HG03469 (cell line): ENCODE measurements at regions not wholly inside any gene's neighbourhood (a gene's known extent, or its start where the extent isn't known, plus 50 kb on each side); places are given as distances from the start of the nearest gene placed in this dataset.
"Not testable (repeated sequence)": the region's sequence is repeated elsewhere in the genome, so short reads cannot be mapped to it uniquely, and the experiment has no call there.

Experiments used
- ATAC-seq: cut with Tn5 transposase; IDR thresholded peaks from one replicate; pipeline ENCODE4 v1.9.1; 2021; ENCODE audit warnings: mild to moderate bottlenecking, moderate library complexity, moderate number of reproducible peaks; ENCODE audit not compliant: unreplicated experiment

DNA sequence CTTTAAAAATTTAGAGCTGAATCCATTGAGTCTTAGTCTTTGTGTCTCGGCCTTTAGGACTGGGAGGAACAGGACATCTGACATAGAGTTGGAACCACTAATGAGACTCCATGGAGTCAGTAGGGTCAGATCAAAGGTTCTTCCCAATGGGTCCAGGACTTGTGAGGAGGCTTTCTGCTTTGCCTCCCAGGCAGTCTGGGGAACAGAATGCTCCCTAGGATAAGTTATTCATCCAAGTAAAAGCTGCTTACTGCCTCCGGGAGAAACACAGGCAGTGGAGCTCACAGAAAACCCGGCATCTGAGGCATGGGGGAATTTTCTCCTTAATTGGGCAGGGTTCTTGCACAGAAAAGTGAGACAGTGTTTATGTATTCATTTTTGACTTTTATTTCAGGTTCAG is 216.4 kb downstream of the SEC23IP start:
- ATAC-seq = no peak

DNA sequence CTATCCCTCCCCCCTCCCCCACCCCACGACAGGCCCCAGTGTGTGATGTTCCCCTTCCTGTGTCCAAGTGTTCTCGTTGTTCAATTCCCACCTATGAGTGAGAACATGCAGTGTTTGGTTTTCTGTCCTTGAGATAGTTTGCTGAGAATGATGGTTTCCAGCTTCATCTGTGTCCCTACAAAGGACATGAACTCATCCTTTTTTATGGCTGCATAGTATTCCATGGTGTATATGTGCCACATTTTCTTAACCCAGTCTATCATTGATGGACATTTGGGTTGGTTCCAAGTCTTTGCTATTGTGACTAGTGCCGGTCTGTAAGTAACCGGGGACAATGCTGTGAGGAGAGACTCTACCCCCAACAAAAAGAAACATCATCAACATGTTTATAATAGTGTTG is 217.2 kb downstream of the SEC23IP start:
- not testable (repeated sequence) for ATAC-seq

- ATAC-seq = no peak
Measured at GRCh38 chr10:120110196-120110595, 217.7 kb downstream of the SEC23IP start.

GRCh38 chr10:120111628-120112027 is 219.1 kb downstream of the SEC23IP start:
- ATAC-seq = no peak

- no peak for ATAC-seq
Measured at GRCh38 chr10:120112809-120113208, 220.3 kb downstream of the SEC23IP start.

DNA sequence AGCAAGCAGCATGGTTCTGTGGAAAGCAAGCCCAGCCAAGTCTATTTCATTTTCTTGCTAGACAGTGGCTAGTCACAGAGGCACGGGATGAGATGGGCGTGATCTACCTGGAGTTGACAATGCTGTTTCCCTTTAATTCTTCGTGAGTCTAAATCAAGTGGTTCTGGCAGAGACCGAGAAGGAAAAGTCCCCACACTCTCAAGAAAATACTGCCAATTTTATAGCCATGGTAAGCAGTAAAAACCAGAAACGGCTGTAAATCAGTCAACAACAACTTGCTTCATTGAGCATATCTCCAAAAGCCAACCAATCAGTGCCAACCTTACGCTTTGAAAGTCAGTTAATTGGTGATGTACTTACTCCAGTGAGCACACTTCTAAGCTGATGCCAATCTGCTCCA is 223.4 kb downstream of the SEC23IP start:
- no peak for ATAC-seq

DNA sequence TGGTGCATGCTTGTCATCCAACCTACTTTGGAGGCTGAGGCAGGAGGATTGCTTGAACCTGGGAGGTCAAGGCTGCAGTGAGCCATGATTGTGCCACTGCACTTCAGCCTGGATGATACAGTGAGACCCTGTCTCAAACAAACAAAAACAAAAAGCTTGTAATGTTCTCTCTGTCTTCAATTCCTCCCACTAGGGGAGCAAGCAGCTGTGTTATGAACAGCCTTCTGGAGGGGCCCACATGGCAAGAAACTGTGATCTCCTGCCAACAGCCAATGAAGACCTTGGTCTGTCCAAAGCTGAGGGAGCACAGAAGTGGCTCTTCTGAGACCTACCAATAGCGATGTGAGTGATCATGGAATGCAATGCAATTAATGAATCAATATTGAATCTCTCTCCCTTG is 229.2 kb downstream of the SEC23IP start:
- no peak for ATAC-seq

DNA sequence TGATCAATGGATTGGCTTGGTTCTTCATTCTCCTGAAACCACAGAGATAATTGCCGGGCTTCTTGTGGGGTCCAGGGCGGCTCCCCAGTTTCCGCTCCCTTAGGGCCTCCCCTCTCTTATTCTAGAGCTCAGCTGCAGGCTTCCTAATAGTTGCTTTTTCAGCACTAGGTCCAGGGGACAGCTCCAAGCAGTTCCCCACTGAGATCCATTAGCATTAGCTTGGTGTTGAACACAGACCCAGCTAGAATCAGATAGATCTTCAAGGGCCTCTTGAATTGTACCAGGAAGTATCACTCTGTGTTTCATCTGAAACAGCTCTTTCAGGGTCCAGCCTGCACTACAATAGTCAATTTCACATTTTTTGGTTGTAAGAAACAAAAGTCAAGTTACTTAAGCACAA is 238.7 kb downstream of the SEC23IP start:
- ATAC-seq = no peak

DNA sequence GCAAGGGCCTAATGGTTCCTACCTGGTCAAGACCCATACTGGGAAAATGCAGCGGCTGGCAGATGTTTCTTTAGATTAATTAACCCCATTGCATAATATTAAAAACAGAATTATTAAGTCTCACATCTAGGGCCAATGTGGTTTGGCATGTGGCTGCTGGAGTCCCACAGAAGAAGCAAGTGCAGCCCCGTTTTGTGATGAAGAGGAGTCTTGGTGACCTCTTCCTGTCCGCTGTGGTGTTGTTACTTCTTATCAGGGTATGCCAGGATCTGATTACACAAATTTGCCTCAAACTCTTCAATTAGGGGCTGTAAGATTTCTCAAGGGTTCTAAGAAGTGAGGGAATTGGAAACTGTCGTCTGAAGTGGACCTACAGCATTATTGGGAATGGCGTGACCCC is 240.3 kb downstream of the SEC23IP start:
- ATAC-seq = no peak

DNA sequence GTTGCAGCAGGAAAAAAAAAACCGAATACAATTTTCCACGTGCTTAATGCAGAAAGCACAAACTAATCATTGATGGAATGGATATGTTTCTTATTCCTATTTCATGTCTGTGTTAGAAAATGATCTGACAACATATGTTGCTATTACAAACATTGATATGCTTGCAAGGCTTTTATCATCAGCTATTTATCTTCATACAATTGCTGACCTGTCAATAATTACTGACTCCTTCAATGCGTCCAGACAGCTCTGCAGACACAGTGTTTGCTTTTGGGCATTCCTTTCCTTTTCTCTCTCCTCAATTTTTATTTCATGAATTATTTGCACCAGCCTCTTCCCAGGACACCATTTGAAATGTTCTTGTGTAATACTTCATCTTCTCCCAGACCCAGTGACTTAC is 246.2 kb downstream of the SEC23IP start:
- no peak for ATAC-seq

DNA sequence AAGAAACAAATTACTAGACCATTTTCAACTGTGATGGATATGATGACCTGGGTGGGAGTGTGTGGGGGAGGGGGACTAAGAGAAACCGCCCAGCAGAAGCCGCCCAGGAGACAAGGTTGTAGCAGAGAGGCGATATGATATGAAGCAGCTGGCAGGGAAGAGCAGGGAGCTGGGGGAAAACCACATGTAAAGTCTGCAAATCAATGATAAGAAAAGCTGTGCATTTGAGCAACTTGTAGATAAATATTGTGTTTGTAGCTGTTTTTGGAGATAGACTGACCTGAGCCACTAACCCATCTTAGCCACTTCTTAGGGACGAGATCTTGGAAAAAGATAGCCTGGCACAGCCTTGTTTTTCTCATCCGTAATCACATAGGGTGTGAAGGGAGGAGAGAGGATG is 252.6 kb downstream of the SEC23IP start:
- no peak for ATAC-seq

DNA sequence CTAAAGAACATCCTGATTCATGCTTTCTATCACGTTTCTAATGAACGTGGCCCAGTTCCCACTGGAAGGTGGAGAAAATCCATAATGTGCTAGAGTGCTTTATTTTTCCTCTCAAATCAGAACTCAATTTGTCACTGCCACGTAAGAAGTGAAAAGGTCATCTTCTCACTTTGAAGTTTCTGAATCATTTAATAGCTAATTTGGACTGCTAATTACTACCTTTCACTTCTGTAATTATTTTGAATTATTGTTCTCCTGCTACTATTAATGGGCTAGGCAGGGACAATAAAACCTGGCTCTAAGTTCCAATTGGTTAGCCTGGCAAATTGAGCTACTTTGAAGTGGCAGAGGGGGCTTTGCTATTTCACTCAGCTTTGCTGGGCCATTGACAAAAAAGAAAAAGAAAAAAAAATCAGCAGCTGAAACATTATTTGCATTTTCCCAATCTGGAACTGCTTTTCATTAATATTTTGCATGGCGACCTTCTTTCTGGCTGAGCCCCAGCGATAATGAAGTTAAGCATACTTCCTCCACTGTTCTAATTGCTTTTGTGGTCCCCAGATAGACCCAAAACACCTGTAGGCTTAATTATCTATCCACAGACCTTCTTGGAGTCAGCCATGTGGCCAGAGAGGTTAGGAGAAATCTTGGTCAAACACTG is 264.2 kb downstream of the SEC23IP start:
- ATAC-seq = no peak

GRCh38 chr10:120161111-120161510 is 268.6 kb downstream of the SEC23IP start:
- no peak for ATAC-seq

DNA sequence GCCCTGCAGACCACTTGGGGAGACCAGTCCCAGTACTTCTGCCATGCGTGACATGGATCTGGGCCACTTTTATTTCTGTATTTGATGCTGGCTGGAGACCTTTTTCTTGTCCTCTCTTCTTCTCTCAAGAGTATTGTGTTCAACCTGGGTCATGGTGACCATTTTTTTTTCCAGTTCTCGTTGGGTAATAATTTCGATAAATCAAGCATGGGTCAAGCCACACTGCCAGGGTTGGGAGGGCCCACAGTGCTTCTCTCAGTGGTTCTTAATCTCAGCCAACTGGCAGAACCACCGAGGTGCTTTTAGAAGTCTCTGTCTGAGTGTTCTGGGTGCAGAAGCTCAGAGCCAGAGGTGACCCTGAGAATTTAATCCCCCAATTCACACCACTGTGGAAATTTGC is 269.9 kb downstream of the SEC23IP start:
- no peak for ATAC-seq

DNA sequence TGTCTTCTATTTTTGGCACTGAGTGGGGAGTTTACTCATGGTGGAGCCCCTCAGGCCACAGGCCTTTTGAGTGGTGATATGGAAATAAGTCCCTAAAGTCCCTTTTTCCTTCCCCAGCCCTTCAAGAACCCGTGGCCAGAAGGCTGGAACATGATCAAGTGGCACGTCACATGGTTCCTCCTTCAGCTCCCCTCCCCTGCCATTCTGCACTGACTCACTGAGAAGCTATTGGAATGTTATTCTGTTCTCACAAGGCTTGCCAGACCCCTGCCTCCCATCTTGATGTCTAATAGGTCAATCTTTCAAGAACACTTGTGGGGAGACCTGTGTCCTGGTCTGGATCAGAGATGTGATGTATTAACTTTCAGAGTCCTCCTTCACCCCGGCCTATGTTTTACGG is 279.8 kb downstream of the SEC23IP start:
- no peak for ATAC-seq

DNA sequence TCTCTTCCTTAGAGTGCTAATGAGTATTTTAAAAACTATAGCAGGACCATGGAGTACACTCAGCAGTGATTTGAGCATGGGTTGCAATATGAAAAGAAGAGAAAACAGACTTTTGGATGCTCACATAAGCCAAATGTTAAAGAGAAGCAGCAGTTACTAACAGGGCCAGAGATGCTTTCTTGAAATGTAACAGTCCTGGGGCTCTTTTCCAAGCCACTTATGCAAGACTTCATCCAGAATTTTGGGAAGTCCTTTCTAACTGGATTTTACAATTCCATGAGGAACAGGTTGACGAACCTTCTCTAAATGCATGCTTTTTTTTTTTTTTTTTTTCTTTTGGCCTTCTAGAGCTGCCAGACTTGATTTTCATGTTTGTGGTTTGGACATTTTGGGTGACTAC is 282.0 kb downstream of the SEC23IP start:
- no peak for ATAC-seq

- no peak for ATAC-seq
Measured at GRCh38 chr10:120177330-120177729, 279.7 kb upstream of the PLPP4 start.

- ATAC-seq = no peak
Measured at GRCh38 chr10:120180160-120180559, 276.9 kb upstream of the PLPP4 start.

GRCh38 chr10:120181154-120181553 is 275.9 kb upstream of the PLPP4 start:
- no peak for ATAC-seq

DNA sequence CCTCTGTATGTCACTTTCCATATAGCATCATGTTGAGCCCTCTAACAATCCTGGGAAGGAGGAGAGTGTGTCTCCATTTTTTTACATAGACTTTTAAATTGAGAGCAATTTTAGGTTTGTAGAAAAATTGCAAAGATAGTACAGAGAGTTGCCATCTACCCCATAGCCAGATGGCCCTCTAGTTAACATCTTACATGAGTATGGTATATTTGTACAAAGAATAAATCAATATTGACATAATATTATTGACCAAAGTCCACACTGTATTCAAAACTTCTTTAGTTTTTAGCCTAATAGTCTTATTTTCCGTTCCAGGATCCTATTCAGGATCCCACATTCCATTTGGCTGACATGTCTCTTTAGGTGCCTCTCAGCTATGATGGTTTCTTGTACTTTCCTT is 274.6 kb upstream of the PLPP4 start:
- no peak for ATAC-seq

DNA sequence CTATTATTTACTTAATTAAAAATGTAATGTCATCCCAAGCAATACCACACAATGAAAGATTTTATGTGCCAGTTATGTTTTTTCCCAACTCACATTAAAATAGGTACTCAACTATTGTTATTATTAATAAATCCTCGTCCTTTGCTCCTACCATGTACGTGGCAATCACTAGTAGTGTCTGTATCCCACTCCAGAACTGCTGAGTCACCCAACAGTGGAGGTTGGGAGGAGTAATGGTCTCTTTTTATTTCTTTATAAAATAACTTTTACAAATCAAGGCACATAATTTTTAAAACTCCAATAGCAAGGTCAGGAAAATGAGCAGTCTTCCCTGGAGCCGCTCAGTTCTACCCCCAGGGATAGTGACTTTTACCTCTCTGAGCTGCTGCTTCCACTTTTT is 273.5 kb upstream of the PLPP4 start:
- ATAC-seq = no peak

- no peak for ATAC-seq
Measured at GRCh38 chr10:120184547-120185337, 272.3 kb upstream of the PLPP4 start.

- no peak for ATAC-seq
Measured at GRCh38 chr10:120186506-120186905, 270.5 kb upstream of the PLPP4 start.
